GM12878 (cell line): ENCODE measurements at regions not wholly inside any gene's neighbourhood (a gene's known extent, or its start where the extent isn't known, plus 50 kb on each side); places are given as distances from the start of the nearest gene placed in this dataset.

ENCODE experiments used
- ATAC-seq: fragments of 200-7000 bp; cut with Tn5 transposase; 3 replicates; pipeline ENCODE4 v1.9.1; 2020; ENCODE audit warnings: mild to moderate bottlenecking, moderate library complexity
- BruUV-seq: library from RNA; stranded (reverse); fragments of 400-500 nt; replicated peaks from 2 replicates; lab custom pipeline; 2021; lab: Mats Ljungman, UMichigan
- CTCF ChIA-PET: fragments of 300-600 bp; sonication (Branson Sonifier 250); formaldehyde crosslinking; extraction: SDS; loops from one replicate; lab custom pipeline; 2021; ENCODE audit warnings: inconsistent platforms; lab: Yijun Ruan, JAX
- POLR2A ChIA-PET: fragments of 350-600 bp; formaldehyde crosslinking; extraction: SDS; loops from one replicate; lab custom pipeline; 2021; ENCODE audit warnings: inconsistent platforms; lab: Charles Lee
- RAD21 ChIA-PET: fragments of 300-600 bp; sonication (Branson Sonifier 250); formaldehyde crosslinking; loops from one replicate; lab custom pipeline; 2023; ENCODE audit warnings: antibody characterized with exemption; ENCODE audit not compliant: unreplicated experiment; lab: Charles Lee
- SMC1A ChIA-PET: fragments of 300-600 bp; sonication (Branson Sonifier 250); formaldehyde crosslinking; loops from one replicate; lab custom pipeline; 2023; ENCODE audit not compliant: unreplicated experiment, uncharacterized antibody; lab: Charles Lee
- DNase-seq: peaks from one replicate; pipeline ENCODE4 v3.0.0-alpha.2; 2011; ENCODE audit warnings: low read depth, low spot score
- FAIRE-seq: peaks from 3 replicates; lab custom pipeline; 2011; peaks lifted over from hg19 to GRCh38; lab: Jason Lieb, UNC
- H2AFZ ChIP-seq: 2 replicates; pipeline ENCODE4 v1.6.0; 2011; ENCODE audit warnings: low read depth, low read length, control low read depth; ENCODE audit not compliant: control insufficient read depth
- H3K27ac ChIP-seq: 2 replicates; pipeline ENCODE4 v1.5.1; 2011; ENCODE audit warnings: control low read depth; ENCODE audit not compliant: control insufficient read depth, insufficient read depth
- H3K27me3 ChIP-seq, 2 experiments: replicated peaks in 1 of 2; 2 replicates each; pipeline versions ENCODE4 v1.6.0 to v1.6.1; 2011; ENCODE audit warnings: low read length in 1 of 2; ENCODE audit not compliant: control insufficient read depth in 2 of 2, insufficient read depth in 2 of 2
- H3K36me3 ChIP-seq, 2 experiments: 2 replicates each; pipeline ENCODE4 v1.5.1; 2011; ENCODE audit warnings: low read length in 1 of 2; ENCODE audit not compliant: control insufficient read depth in 2 of 2, insufficient read depth in 2 of 2
- H3K4me1 ChIP-seq: 2 replicates; pipeline ENCODE4 v1.6.1; 2011; ENCODE audit warnings: mild to moderate bottlenecking, low read length, moderate library complexity, mixed read lengths; ENCODE audit not compliant: control insufficient read depth, insufficient read depth
- H3K4me2 ChIP-seq: 2 replicates; pipeline ENCODE4 v1.6.0; 2011; ENCODE audit warnings: control low read depth; ENCODE audit not compliant: control insufficient read depth, insufficient read depth
- H3K4me3 ChIP-seq: fragments of 200-600 bp; sonication (generic); 2 replicates; pipeline ENCODE4 v1.5.1; 2016
- H3K79me2 ChIP-seq: 2 replicates; pipeline ENCODE4 v1.6.0; 2011; ENCODE audit warnings: low read length; ENCODE audit not compliant: control insufficient read depth, insufficient read depth
- H3K9ac ChIP-seq: 2 replicates; pipeline ENCODE4 v1.8.0; 2011; ENCODE audit warnings: low read length, control low read depth, mixed read lengths; ENCODE audit not compliant: control insufficient read depth, insufficient read depth
- H3K9me3 ChIP-seq: replicated peaks from 3 replicates; pipeline ENCODE4 v1.5.1; 2011; ENCODE audit warnings: mild to moderate bottlenecking, low read length; ENCODE audit not compliant: control insufficient read depth, insufficient read depth
- H4K20me1 ChIP-seq: 2 replicates; pipeline ENCODE4 v1.6.0; 2011; ENCODE audit not compliant: control insufficient read depth, insufficient read depth
- CBFB ChIP-seq: IDR thresholded peaks from 2 replicates; pipeline ENCODE4 v1.6.1; 2016; ENCODE audit warnings: antibody characterized with exemption, low read depth
- CHD2 ChIP-seq: IDR thresholded peaks from 2 replicates; pipeline ENCODE4 v1.6.1; 2011; ENCODE audit warnings: low read depth, low read length, improper control_type of control experiment, borderline replicate concordance
- CHD4 ChIP-seq: fragments of 200-600 bp; sonication (generic); IDR thresholded peaks from 2 replicates; pipeline ENCODE4 v1.6.1; 2016; ENCODE audit warnings: mild to moderate bottlenecking
- CREM ChIP-seq: IDR thresholded peaks from 2 replicates; pipeline ENCODE4 v1.6.1; 2014; ENCODE audit warnings: antibody characterized with exemption, low read depth
- EZH2 ChIP-seq: IDR thresholded peaks from 2 replicates; pipeline ENCODE4 v1.6.1; 2012; ENCODE audit warnings: low read depth, mild to moderate bottlenecking, control low read depth, inconsistent platforms, low read length, borderline replicate concordance; ENCODE audit not compliant: control insufficient read depth
- FOXK2 ChIP-seq: fragments of 450-650 bp; IDR thresholded peaks from 2 replicates; pipeline ENCODE4 v1.6.1; 2017; ENCODE audit warnings: mild to moderate bottlenecking, moderate library complexity
- KLF5 ChIP-seq: fragments of 450-650 bp; IDR thresholded peaks from 2 replicates; pipeline ENCODE4 v1.6.1; 2014; ENCODE audit warnings: mild to moderate bottlenecking; ENCODE audit not compliant: partially characterized antibody
- WGBS: methylation state at CpG from one replicate; pipeline ENCODE4 v1.1.6; 2016; ENCODE audit warnings: low lambda C conversion rate; ENCODE audit not compliant: insufficient replicate concordance, insufficient coverage; ENCODE audit errors: missing lambda C conversion rate; 5-methylcytosine and 5-hydroxymethylcytosine counted together
- in situ Hi-C: fragments of 300-500 bp; cut with MboI; formaldehyde crosslinking; loops from 9 replicates; pipeline ENCODE4 v1.14.3; 2018; ENCODE audit warnings: mixed read lengths
- intact Hi-C: fragments of 100-400 bp; cut with micrococcal nuclease; formaldehyde crosslinking; loops from one replicate; pipeline ENCODE4 v1.14.2; 2022; ENCODE audit not compliant: unreplicated experiment
- TF ChIP-seq, protein P1 (sequence below): fragments of 150-350 bp; IDR thresholded peaks from 2 replicates; pipeline ENCODE4 v1.6.1; 2014; ENCODE audit warnings: mild to moderate bottlenecking, low read depth, low read length

DNA sequence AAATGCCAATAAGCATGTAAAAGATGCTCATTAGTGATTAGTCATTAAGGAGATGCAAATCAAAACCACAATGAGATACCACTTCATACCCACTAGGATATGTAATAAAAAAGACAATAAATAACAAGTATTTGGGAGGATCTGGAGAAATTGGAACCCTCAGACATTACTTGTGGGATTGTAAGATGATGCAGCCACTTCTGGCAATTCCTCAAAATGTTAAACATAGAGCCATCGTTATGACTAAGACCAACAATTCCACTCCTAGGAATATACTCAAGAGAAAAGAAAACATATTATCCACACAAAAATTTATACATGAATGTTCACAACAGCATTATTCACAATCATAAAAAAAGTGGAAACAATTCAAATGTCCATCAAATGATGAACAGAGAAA, 336.2 kb upstream of the PMFBP1 start:
- intact Hi-C loops (loop anchor here (10.0 kb wide), 1 partner anchor 277 kb away; no protein-coding TSS in a partner anchor), in situ Hi-C loops (no loop called here)
- CTCF ChIA-PET = no interaction called here
- Histone ChIP-seq H3K4me3 (no peak overlapping the region), H3K27me3 (no peaks in the 10 kb centered on the region), H3K27ac (no peak overlapping the region), H4K20me1 (no peaks in the 10 kb centered on the region), H3K36me3 (no peaks in the 10 kb centered on the region), H3K9ac (no peak overlapping the region), H3K4me1 (no peaks in the 10 kb centered on the region), H3K4me2 (no peak overlapping the region), H2AFZ (no peak overlapping the region), H3K9me3 (no peaks in the 10 kb centered on the region), H3K79me2 (no peaks in the 10 kb centered on the region)
- RAD21 ChIA-PET = no interaction called here
- no peak for ATAC-seq
- DNase-seq = no peak
- TF ChIP-seq KLF5 (no peak), CHD4 (no peak), CHD2 (no peak), EZH2 (no peak), CREM (no peak)
- TF ChIP-seq, protein P1, sequence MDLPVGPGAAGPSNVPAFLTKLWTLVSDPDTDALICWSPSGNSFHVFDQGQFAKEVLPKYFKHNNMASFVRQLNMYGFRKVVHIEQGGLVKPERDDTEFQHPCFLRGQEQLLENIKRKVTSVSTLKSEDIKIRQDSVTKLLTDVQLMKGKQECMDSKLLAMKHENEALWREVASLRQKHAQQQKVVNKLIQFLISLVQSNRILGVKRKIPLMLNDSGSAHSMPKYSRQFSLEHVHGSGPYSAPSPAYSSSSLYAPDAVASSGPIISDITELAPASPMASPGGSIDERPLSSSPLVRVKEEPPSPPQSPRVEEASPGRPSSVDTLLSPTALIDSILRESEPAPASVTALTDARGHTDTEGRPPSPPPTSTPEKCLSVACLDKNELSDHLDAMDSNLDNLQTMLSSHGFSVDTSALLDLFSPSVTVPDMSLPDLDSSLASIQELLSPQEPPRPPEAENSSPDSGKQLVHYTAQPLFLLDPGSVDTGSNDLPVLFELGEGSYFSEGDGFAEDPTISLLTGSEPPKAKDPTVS = no peak
- SMC1A ChIA-PET = no interaction called here
- POLR2A ChIA-PET = no interaction called here
- WGBS = 93% methylated on average over 1 of the region's 1 CpG
- BruUV-seq = no TSS peak
- no peak for FAIRE-seq

DNA sequence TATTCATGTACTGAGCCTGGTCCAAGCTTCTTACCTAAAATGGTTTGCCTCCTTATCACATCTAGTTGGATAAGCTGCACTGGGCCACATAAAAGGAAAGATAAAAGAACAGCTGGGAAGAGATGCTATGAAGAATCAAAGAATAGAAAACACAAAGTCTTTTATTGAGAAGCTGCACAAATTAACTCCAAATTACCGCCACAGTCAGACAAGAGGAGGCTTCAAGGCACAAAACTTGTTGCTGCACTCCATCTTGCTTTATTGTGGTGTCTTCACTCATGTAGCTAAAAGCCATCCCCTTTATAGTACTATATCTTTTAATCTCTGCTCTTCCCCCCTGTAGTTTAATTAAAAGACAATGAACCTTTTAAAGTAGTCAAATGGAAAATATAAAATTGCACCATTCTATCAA, 330.6 kb upstream of the PMFBP1 start:
- Histone ChIP-seq H3K9ac (no peak overlapping the region), H4K20me1 (no peaks in the 10 kb centered on the region), H3K79me2 (no peaks in the 10 kb centered on the region), H3K4me2 (no peak overlapping the region), H3K4me1 (no peaks in the 10 kb centered on the region), H2AFZ (no peak overlapping the region)
- no TSS peak for BruUV-seq
- ATAC-seq = no peak
- 91% methylated on average over 1 of the region's 1 CpG for WGBS
- peak; percentile 44 for FAIRE-seq
- TF ChIP-seq FOXK2 (no peak), CBFB (0 out of 2 replicates have a peak, but pooled peaks have one; percentile 0)
- TF ChIP-seq, all 136 proteins: peak for 1
- ChIA-PET POLR2A (no interaction called here), RAD21 (interaction anchor here (0.6 to 2.8 kb wide), 19 partner anchors 9 to 1376 kb away, joined by 3 to 24 read pairs (median 3); no protein-coding TSS in a partner anchor), CTCF (interaction anchor here (0.5 to 3.0 kb wide), 38 partner anchors 9 to 1456 kb away, joined by 3 to 33 read pairs (median 4); no protein-coding TSS in a partner anchor), SMC1A (interaction anchor here (0.7 to 5.5 kb wide), 29 partner anchors 9 to 1562 kb away, joined by 3 to 33 read pairs (median 4); no protein-coding TSS in a partner anchor)
- Histone ChIP-seq H3K9me3 (no peaks in the 10 kb centered on the region), H3K27me3 (no peaks in the 10 kb centered on the region), H3K4me3 (no peak overlapping the region), H3K36me3 (no peaks in the 10 kb centered on the region), H3K27ac (no peak overlapping the region)
- intact Hi-C loops = loop anchor here (1.0 to 10.0 kb wide), 7 partner anchors 163 to 1455 kb away; no protein-coding TSS in a partner anchor
- no peak for DNase-seq
- in situ Hi-C loops = no loop called here
